Liver (tissue), 3 donors: ENCODE measurements at regions not wholly inside any gene's neighbourhood (a gene's known extent, or its start where the extent isn't known, plus 50 kb on each side); places are given as distances from the start of the nearest gene placed in this dataset.

Source experiments
- ATF3 ChIP-seq: IDR thresholded peaks from 2 replicates; pipeline ENCODE4 v1.6.1; 2016; ENCODE audit warnings: antibody characterized with exemption
- CTCF ChIP-seq: fragments of 150-350 bp; IDR thresholded peaks from 2 replicates; pipeline ENCODE4 v1.5.1; 2017; ENCODE audit warnings: improper control_type of control experiment, low read depth, low read length; ENCODE audit not compliant: missing input control
- EGR1 ChIP-seq, 2 donors: IDR thresholded peaks; 2 replicates each; pipeline ENCODE4 v1.6.1; 2016 to 2018; ENCODE audit warnings: antibody characterized with exemption in 2 of 2, low read depth in 2 of 2
- FOXA1 ChIP-seq: IDR thresholded peaks from 2 replicates; pipeline ENCODE4 v1.6.1; 2016; ENCODE audit warnings: antibody characterized with exemption
- GABPA ChIP-seq, 2 donors: IDR thresholded peaks in 1 of 2; conservative IDR thresholded peaks in 1 of 2; 2 replicates each; pipeline ENCODE4 v1.6.1; 2016; ENCODE audit warnings: antibody characterized with exemption in 2 of 2, mild to moderate bottlenecking in 1 of 2, moderate library complexity in 1 of 2
- HNF4G ChIP-seq: IDR thresholded peaks from 2 replicates; pipeline ENCODE4 v1.6.1; 2016; ENCODE audit warnings: antibody characterized with exemption
- JUND ChIP-seq, 2 donors: IDR thresholded peaks; 2 replicates each; pipeline ENCODE4 v1.6.1; 2016; ENCODE audit warnings: antibody characterized with exemption in 2 of 2
- MAX ChIP-seq: IDR thresholded peaks from 2 replicates; pipeline ENCODE4 v1.6.1; 2016; ENCODE audit warnings: antibody characterized with exemption
- NR2F2 ChIP-seq: IDR thresholded peaks from 2 replicates; pipeline ENCODE4 v1.6.1; 2016; ENCODE audit warnings: antibody characterized with exemption
- REST ChIP-seq: IDR thresholded peaks from 2 replicates; pipeline ENCODE4 v1.6.1; 2016; ENCODE audit warnings: antibody characterized with exemption, mild to moderate bottlenecking
- SP1 ChIP-seq: IDR thresholded peaks from 2 replicates; pipeline ENCODE4 v1.6.1; 2018; ENCODE audit warnings: antibody characterized with exemption, mild to moderate bottlenecking
- TAF1 ChIP-seq: conservative IDR thresholded peaks from 2 replicates; pipeline ENCODE4 v1.6.1; 2016; ENCODE audit warnings: antibody characterized with exemption, mild to moderate bottlenecking
- YY1 ChIP-seq: IDR thresholded peaks from 2 replicates; pipeline ENCODE4 v1.6.1; 2016; ENCODE audit warnings: antibody characterized with exemption, mild to moderate bottlenecking
- ZBTB33 ChIP-seq: IDR thresholded peaks from 2 replicates; pipeline ENCODE4 v1.6.1; 2016; ENCODE audit warnings: antibody characterized with exemption
- donor health status: healthy.
- donor health status: healthy.

- TF ChIP-seq CTCF (no peak), YY1 (no peak), FOXA1 (no peak), EGR1 (IDR thresholded peaks at IDR 0.05; ENCODE audit: low read depth in 2 of 2) (no peak), GABPA (IDR thresholded peaks at IDR 0.05 in 1 of 2, conservative IDR thresholded peaks at IDR 0.05 in 1 of 2) (no peak), HNF4G (no peak), MAX (no peak), TAF1 (no peak), NR2F2 (no peak), ZBTB33 (no peak), SP1 (no peak), JUND (IDR thresholded peaks at IDR 0.05) (no peak), ATF3 (no peak), REST (no peak)
Measured at GRCh38 chr20:19096843-19097242, 115.6 kb upstream of the SLC24A3 start.
